ENCODE measurements at regions not wholly inside any gene's neighbourhood (a gene's known extent, or its start where the extent isn't known, plus 50 kb on each side); places are given as distances from the start of the nearest gene placed in this dataset.

- Histone ChIP-seq H3K27ac (ENCODE audit: low read length) (no peak overlapping the region), H3K27me3 (ENCODE audit: control insufficient read depth, insufficient read depth, low read length) (no peaks in the 10 kb centered on the region), H3K4me1 (ENCODE audit: control insufficient read depth, insufficient read depth, low read length) (no peaks in the 10 kb centered on the region), H3K9me3 (ENCODE audit: control insufficient read depth, insufficient read depth, low read depth, low read length) (no peaks in the 10 kb centered on the region), H3K36me3 (ENCODE audit: control insufficient read depth, insufficient read depth, low read length) (no peaks in the 10 kb centered on the region), H3K4me3 (ENCODE audit: low read depth in 2 of 2, low read length in 2 of 2) (no peak overlapping the region)
- DNase-seq (ENCODE audit: low read depth, low spot score), result no peak
- intact Hi-C loops (cut with micrococcal nuclease; ENCODE audit: unreplicated experiment) (no loop called here), in situ Hi-C loops (cut with HindIII; ENCODE audit: low pct_unique_long_range_greater_than_20kb, low sequenced_read_pairs) (no loop called here)
- no peak for ATAC-seq
- ChIA-PET POLR2A (no interaction called here), CTCF (no interaction called here)
- BruUV-seq (replicated peaks), result no TSS peak
- TF ChIP-seq CTCF (IDR thresholded peaks at IDR 0.05), result no peak
- no peak for TF ChIP-seq REST (IDR thresholded peaks at IDR 0.05; ENCODE audit: insufficient read depth in 1 of 2, low read depth in 2 of 2, low read length in 1 of 2)
- TF ChIP-seq SIN3A (IDR thresholded peaks at IDR 0.05; ENCODE audit: borderline replicate concordance, insufficient read depth, low read depth, low read length), result no peak
- TF ChIP-seq TCF7L2 (IDR thresholded peaks at IDR 0.05; ENCODE audit: low read depth, low read length), result no peak
These were observed 121.8 kb upstream of the DNAJC10 start for GRCh38 chr2:182594286-182594685.

GRCh38 chr2:182595650-182596049 is 120.4 kb upstream of the DNAJC10 start:
- H3K27me3 ChIP-seq (ENCODE audit: control insufficient read depth, insufficient read depth, low read length), result no peaks in the 10 kb centered on the region
- ATAC-seq, result no peak
- in situ Hi-C loops (cut with HindIII; ENCODE audit: low pct_unique_long_range_greater_than_20kb, low sequenced_read_pairs) (no loop called here), intact Hi-C loops (cut with micrococcal nuclease; ENCODE audit: unreplicated experiment) (no loop called here)
- DNase-seq (ENCODE audit: low read depth, low spot score), result no peak
- BruUV-seq (replicated peaks), result no TSS peak
- H3K9me3 ChIP-seq (ENCODE audit: control insufficient read depth, insufficient read depth, low read depth, low read length), result no peaks in the 10 kb centered on the region
- no peak for TF ChIP-seq SIN3A (IDR thresholded peaks at IDR 0.05; ENCODE audit: borderline replicate concordance, insufficient read depth, low read depth, low read length)
- TF ChIP-seq REST (IDR thresholded peaks at IDR 0.05; ENCODE audit: insufficient read depth in 1 of 2, low read depth in 2 of 2, low read length in 1 of 2), result no peak
- TF ChIP-seq CTCF (IDR thresholded peaks at IDR 0.05), result no peak
- TF ChIP-seq POLR2AphosphoS5 (IDR thresholded peaks at IDR 0.05; ENCODE audit: low read depth, low read length), result no peak
- TF ChIP-seq TCF7L2 (IDR thresholded peaks at IDR 0.05; ENCODE audit: low read depth, low read length), result no peak
- no peak overlapping the region for H3K27ac ChIP-seq (ENCODE audit: low read length)
- CTCF ChIA-PET, result no interaction called here
- H3K4me1 ChIP-seq (ENCODE audit: control insufficient read depth, insufficient read depth, low read length), result no peaks in the 10 kb centered on the region
- no peak overlapping the region for H3K4me3 ChIP-seq (ENCODE audit: low read depth in 2 of 2, low read length in 2 of 2)
- POLR2A ChIA-PET, result no interaction called here
- no peaks in the 10 kb centered on the region for H3K36me3 ChIP-seq (ENCODE audit: control insufficient read depth, insufficient read depth, low read length)

Measured in Panc1 (cell line).